Left renal pelvis (tissue), 4 donors: ENCODE measurements at regions not wholly inside any gene's neighbourhood (a gene's known extent, or its start where the extent isn't known, plus 50 kb on each side); places are given as distances from the start of the nearest gene placed in this dataset.
A peak's percentile ranks its signal among the peaks of the same experiment; 100 is the strongest.

ENCODE experiments used
- DNase-seq, 4 donors: peaks; one replicate each; pipeline ENCODE4 v3.0.0-alpha.2; 2013; ENCODE audit warnings: low read depth in 4 of 4, low spot score in 3 of 4

DNA sequence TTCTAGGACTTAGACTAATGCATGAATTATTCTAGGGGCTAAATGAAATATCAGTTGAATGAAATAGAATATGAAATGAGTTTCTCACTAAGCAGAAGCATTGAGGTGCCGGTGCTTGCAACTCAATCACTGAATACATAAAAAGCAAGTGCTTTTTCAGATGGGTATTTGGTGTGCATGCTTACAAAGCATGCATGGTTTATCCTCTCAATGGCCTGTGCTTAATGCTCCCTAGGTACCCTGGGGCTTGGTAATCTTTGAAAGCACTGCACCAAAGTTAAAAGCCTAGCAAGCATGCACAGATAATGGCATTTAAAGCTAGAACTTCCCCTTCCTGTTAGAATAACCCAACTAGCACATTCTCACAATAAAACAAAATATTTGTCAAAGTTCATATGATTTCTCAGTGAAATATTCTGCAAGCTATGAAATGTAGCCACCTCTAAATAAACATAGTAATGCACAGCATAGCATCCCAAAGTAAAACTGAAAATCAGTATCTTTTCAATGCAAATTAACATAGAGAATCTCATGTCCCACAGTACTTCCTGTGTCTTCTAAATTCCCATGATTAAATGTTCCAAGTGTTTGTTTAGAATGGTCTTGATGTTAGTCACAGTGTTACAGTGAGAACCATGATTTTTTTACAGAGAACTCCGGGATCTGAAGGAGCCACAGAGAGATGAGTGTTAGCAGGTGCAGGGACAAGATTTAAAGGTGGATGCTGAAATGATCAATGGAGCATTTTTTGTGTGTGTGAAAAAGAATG lies 143.4 kb upstream of the CDH6 start:
- DNase-seq = no peak

GRCh38 chr5:31049461-31049860 lies 144.0 kb upstream of the CDH6 start:
- no peak for DNase-seq

DNA sequence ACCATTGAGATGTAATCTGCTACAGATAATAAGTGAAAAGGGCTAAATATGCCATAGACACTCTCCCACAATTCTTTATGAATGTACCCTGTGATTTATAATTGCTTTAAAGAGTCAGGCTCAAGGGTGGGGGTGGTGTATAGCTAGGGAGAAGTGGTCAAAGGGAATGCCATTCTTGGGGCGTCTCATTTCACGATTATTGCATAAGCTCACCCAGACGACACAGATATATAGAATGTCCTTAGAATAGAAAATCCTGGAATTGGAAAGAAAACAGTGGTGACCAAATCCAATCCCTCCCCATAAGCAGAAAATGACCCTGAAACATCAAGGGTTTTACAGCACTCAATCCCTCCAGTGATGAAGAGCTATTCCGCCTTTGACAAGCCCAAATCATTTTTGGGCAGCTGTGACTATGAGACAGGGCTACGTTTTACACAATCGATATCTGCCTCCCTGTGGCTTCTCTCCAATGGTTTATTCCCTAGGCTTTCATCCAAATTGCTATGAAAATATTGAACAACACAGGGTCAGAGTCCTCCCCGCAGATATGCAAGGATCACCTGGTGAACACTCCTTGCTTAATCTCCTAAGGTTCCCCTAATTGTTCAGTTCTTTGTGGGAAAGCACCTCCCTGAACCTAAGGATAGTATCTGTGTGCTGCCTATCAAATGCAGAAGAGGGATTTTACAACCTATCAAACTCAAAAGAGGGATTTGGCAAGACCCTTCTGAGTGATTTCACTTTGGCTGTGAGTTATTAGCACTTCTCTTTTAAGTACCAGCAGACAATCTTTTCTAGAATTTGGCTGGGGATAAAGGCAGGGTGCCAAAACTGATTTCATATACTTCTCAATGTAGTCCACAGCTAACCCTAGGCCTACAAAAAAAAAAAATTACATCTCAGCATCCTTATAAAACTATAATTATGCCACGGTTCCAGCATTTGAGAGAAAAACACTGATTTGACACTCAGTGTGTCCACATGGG lies 144.9 kb upstream of the CDH6 start:
- no peak for DNase-seq

- no peak for DNase-seq
Observed at GRCh38 chr5:31047621-31048020, 145.9 kb upstream of the CDH6 start.

- DNase-seq = no peak
Observed at GRCh38 chr5:31047007-31047406, 146.5 kb upstream of the CDH6 start.

DNA sequence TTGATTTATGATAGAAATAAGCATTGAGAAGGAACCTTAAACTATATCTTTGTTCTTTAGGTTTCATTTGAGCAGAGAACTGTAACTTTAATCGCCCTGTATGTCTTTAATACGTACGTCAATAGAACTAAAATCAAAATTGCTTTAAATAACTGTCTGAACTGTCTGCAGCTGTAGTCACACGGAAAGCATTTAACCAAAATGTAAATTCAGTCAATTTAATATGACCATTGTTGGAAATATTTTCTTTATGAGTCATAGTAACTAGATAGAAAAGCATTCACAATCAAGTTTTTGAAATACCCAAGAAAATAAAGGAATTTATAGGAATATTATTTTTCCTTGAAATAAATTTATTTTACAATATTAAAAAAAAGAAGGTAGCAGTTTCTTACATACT lies 157.1 kb upstream of the CDH6 start:
- DNase-seq = no peak

- DNase-seq = no peak
Observed at GRCh38 chr5:31033295-31033694, 160.2 kb upstream of the CDH6 start.

GRCh38 chr5:31029925-31030324 lies 163.6 kb upstream of the CDH6 start:
- no peak for DNase-seq

DNA sequence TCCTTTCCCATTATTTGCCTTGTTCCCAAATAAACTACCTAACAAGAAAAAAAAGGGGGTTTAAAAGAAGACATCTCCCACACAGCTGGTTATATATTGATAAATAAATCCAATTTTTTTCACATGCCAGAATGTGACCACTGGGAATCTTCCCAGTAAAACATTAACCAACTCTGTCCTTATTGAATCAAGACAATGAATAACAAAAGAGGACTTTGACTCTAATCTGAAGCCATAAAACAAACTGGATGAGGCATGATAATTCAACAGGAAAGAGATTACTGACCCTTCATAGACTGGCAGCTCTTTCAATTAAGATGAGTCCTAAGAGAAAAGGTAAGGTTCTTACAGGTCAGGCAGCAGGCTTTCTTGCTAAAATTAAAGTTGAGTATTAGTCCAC lies 165.8 kb upstream of the CDH6 start:
- DNase-seq = peak in 2 of 4 donors; percentile 10 to 26

DNA sequence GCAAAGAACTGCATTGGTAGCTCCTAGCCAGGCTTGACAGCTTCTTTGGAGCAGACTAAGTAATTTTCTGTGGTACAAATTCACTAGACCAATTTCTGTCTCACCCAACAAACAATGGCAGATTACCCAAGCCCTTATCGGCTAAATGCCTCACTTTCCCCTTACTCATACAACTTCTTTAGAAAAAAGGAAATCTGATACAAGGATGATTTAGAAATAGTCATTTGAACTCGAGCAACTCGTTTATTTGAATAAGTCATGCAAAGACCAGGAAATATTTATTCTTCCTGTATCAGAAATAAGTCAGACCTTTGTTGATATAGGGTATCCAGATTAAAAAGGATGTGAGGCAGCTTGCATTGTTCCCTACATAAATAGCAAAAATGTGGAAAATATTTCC lies 170.4 kb upstream of the CDH6 start:
- DNase-seq = no peak

DNA sequence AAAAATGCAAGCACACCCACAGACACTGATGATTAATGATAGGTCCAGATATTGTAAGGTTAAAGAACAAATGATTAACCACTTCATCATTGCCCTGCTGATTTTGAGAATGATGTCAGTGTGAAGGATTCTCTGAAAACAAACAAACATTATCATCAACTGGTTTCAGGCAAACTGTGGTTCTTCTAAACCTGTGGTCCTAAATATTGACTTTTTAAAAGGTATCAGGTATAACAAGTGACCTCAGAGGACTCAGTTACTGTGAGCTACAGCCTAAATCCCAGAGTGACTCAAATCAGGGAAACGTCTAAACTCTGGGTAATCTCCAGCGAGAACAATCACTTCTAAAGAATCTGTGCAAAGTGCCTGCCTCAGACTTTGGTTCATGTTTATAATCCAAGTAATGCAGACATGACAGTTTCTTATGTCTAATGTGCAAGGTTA lies 172.3 kb upstream of the CDH6 start:
- no peak for DNase-seq

DNA sequence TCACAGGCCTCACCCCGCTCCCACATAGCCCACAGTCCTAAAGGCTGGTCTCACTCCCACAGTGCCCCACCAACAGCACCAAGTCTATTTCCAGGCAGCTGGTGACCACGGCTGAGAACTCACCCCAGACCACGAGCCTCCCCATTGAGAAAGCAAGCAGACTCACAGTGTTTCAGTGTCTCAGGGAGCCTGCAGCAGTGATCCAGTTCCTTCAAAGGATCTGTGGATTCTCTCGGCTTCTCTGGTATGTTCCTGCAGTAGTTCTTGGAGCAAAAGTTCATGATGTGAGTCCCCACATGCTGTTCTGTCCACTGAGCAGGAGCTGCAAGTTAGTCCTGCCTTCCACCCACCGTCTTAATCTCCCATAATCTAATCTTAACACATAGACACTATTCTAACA lies 185.3 kb upstream of the CDH6 start:
- no peak for DNase-seq

GRCh38 chr5:31007672-31008071 lies 185.8 kb upstream of the CDH6 start:
- no peak for DNase-seq

- no peak for DNase-seq
Observed at GRCh38 chr5:31000287-31000686, 193.2 kb upstream of the CDH6 start.

- no peak for DNase-seq
Observed at GRCh38 chr5:30997681-30998080, 195.8 kb upstream of the CDH6 start.

- no peak for DNase-seq
Observed at GRCh38 chr5:30994902-30995301, 198.6 kb upstream of the CDH6 start.

- DNase-seq = no peak
Observed at GRCh38 chr5:30994176-30994575, 199.3 kb upstream of the CDH6 start.

- DNase-seq = no peak
Observed at GRCh38 chr5:30991462-30991861, 202.0 kb upstream of the CDH6 start.

DNA sequence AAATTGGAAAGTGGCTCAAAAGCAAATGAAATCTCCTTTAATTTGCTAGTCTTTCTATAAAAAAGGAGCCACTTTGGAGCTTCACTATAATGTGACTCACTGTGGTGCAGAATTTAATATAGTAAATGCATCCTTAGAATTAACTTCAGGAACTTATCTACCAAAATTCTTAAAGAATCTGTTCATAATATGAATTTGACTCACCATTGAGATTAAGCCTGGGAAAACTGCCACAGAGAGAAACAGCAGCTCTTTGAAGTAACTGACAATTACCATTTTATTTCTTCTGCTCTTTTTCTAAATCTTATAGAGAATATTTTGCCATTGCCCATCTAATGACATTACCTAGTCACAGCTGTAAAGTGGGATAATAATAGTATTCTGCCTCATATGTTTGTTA lies 211.9 kb upstream of the CDH6 start:
- no peak for DNase-seq

DNA sequence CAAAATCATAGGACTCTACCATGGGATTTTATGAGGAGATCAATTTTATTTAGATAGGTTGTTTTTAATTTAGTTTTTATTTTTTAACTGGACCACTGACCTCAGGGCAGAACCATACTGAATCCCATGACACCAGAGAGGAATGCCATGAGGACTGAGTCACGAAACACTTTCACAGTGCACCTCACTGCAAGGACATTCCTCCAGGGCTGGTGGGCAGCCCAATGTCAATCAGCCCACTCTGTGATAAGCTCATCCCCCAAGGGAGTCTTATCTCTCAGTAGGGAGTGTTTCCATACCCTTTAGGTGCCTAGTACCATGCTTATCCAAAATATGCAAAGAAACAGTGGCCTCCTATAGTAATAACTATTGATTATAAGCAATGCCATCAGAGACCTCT lies 224.5 kb upstream of the CDH6 start:
- no peak for DNase-seq

DNA sequence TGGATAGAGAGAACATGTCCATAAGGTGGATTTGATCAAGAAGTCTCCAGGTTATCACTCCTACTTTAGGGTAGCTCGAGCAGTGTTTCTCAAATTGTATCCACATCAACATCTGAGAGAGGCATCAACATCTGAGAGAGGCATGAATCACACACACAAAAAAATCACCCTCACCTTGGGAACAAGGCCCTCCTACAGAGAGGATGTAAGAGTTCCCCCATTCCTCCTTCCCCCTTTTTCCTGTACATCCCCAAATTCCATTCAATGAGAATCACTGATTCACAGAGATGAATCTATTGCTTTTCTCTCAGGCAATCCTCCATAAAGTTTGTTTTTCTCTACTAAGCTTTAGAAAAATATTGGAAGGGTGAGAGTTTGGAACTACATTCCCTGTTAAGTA lies 233.4 kb upstream of the CDH6 start:
- no peak for DNase-seq

DNA sequence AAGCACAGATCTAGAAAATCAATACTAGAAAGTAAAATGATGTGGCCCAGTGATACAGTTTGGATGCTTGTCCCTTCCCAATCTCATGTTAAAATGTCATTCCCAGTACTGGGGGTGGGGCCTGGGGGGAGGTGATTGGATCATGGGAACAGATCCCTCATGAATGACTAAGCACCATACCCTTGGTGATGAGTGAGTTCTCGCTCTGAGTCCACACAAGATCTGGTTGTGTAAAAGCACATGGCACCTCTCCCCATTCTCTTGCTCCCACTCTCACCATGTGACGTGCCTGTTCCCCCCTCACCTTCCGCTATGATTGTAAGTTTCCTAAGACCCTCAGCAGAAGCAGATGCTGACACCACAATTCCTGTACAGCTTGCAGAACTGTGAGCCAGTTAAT lies 234.2 kb upstream of the CDH6 start:
- no peak for DNase-seq
